SK-N-SH treated with all-trans-retinoic acid at 6 μM for 48 hours (cell line): ENCODE measurements at regions not wholly inside any gene's neighbourhood (a gene's known extent, or its start where the extent isn't known, plus 50 kb on each side); places are given as distances from the start of the nearest gene placed in this dataset.

Experiments used
- ATAC-seq: fragments of 200-7000 bp; cut with Tn5 transposase; 3 replicates; pipeline ENCODE4 v1.9.1; 2020; ENCODE audit warnings: mild to moderate bottlenecking, moderate library complexity
- BACH2 ChIP-seq: fragments of 250-450 bp; sonication (Bioruptor Pico); IDR thresholded peaks from 2 replicates; pipeline ENCODE4 v1.9.0; 2021; ENCODE audit warnings: mild to moderate bottlenecking, borderline replicate concordance
- CSDC2 ChIP-seq: fragments of 250-450 bp; sonication (Bioruptor Pico); IDR thresholded peaks from 2 replicates; pipeline ENCODE4 v1.5.0; 2020; ENCODE audit warnings: mild to moderate bottlenecking, moderate library complexity
- ESRRG ChIP-seq: fragments of 250-450 bp; sonication (Bioruptor Pico); IDR thresholded peaks from 2 replicates; pipeline ENCODE4 v1.6.1; 2021; ENCODE audit warnings: mild to moderate bottlenecking
- GLIS3 ChIP-seq: fragments of 250-450 bp; sonication (Bioruptor Pico); IDR thresholded peaks from 2 replicates; pipeline ENCODE4 v1.5.0; 2020; ENCODE audit warnings: mild to moderate bottlenecking, moderate library complexity
- ISL1 ChIP-seq: fragments of 250-450 bp; sonication (Bioruptor Pico); IDR thresholded peaks from 2 replicates; pipeline ENCODE4 v2.1.2; 2022; ENCODE audit warnings: mild to moderate bottlenecking, moderate library complexity
- PPARA ChIP-seq: fragments of 250-450 bp; sonication (Bioruptor Pico); IDR thresholded peaks from 2 replicates; pipeline ENCODE4 v1.5.0; 2020; ENCODE audit warnings: mild to moderate bottlenecking, borderline replicate concordance
- RARB ChIP-seq: fragments of 250-450 bp; sonication (Bioruptor Pico); IDR thresholded peaks from 2 replicates; pipeline ENCODE4 v1.8.0; 2021; ENCODE audit warnings: mild to moderate bottlenecking, moderate library complexity
- TCF4 ChIP-seq: fragments of 250-450 bp; sonication (Bioruptor Pico); IDR thresholded peaks from 2 replicates; pipeline ENCODE4 v1.8.0; 2021; ENCODE audit warnings: mild to moderate bottlenecking, moderate library complexity, borderline replicate concordance
- TOX ChIP-seq: fragments of 250-450 bp; sonication (Bioruptor Pico); IDR thresholded peaks from 2 replicates; pipeline ENCODE4 v1.8.0; 2021; ENCODE audit warnings: mild to moderate bottlenecking, moderate library complexity, borderline replicate concordance
- ZFP3 ChIP-seq: fragments of 250-450 bp; sonication (Bioruptor Pico); IDR thresholded peaks from 2 replicates; pipeline ENCODE4 v1.5.0; 2020; ENCODE audit warnings: mild to moderate bottlenecking, moderate library complexity
- ZNF565 ChIP-seq: fragments of 450-650 bp; formaldehyde crosslinking; conservative IDR thresholded peaks from 2 replicates; pipeline ENCODE4 v1.5.0; 2020; ENCODE audit warnings: low read depth, mild to moderate bottlenecking, moderate library complexity
- ZNF70 ChIP-seq: fragments of 450-650 bp; formaldehyde crosslinking; IDR thresholded peaks from 2 replicates; pipeline ENCODE4 v1.5.0; 2020; ENCODE audit warnings: mild to moderate bottlenecking, moderate library complexity
- TF ChIP-seq, protein P1 (sequence below): fragments of 250-450 bp; sonication (Bioruptor Pico); IDR thresholded peaks from 2 replicates; pipeline ENCODE4 v1.8.0; 2020; ENCODE audit warnings: mild to moderate bottlenecking, moderate library complexity, borderline replicate concordance
- TF ChIP-seq, protein P2 (sequence below): fragments of 250-450 bp; sonication (Bioruptor Pico); IDR thresholded peaks from 2 replicates; pipeline ENCODE4 v1.8.0; 2021; ENCODE audit warnings: low read depth, mild to moderate bottlenecking, moderate library complexity, borderline replicate concordance
- TF ChIP-seq, protein P3 (sequence below): fragments of 250-450 bp; sonication (Bioruptor Pico); IDR thresholded peaks from 2 replicates; pipeline ENCODE4 v1.5.0; 2020; ENCODE audit warnings: mild to moderate bottlenecking, moderate library complexity
- TF ChIP-seq, protein P4 (sequence below): fragments of 250-450 bp; sonication (Bioruptor Pico); IDR thresholded peaks from 2 replicates; pipeline ENCODE4 v1.5.1; 2020; ENCODE audit warnings: low read depth, mild to moderate bottlenecking, moderate library complexity

DNA sequence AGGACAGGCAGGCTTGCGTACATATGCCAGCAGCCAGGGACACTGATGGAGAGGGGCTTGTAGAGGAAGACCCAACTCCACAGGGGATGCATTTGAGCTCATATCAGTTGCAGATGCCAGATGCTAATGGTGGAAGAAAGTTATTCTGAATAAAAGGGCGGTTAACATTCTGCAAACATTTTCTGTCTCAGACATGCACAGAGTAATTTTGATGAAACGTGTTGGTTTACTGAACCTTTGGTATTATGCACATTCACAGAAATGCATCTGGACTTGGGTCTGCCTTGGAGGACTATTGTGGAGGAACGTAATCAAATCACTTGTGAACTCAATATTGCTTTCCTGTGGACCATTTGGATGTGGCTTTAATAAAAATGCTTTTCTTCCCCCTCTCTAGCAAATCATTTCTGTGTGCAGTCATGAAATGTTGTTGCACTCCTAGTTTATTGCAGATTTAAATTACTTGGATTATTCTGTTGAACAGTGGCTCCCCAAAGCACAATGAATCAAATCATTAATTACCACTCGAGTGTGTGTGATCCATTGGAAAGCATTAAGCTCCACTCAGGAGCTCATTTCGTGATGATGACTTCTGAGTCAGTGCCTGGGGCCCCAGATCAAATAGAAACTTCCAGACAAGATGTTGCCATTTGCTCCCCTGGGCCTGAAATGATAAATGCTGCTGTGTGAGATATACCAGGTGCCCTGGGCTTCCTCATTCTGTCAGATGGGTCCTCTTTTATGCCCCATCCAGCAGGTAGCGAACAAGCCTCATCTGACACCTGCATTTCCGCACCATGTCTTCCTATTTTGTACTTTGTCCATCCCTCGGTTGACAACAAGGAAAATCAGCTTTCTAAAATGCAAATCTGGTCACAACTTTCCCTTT, 697.0 kb upstream of the HS6ST1 start:
- no peak for ATAC-seq
- TF ChIP-seq TCF4 (CRISPR knock-in tag) (no peak), BACH2 (CRISPR knock-in tag) (no peak), TOX (CRISPR knock-in tag) (no peak), ZFP3 (CRISPR knock-in tag) (no peak), GLIS3 (CRISPR knock-in tag) (no peak), RARB (CRISPR knock-in tag) (no peak), ZNF70 (CRISPR knock-in tag) (no peak), ZNF565 (CRISPR knock-in tag) (no peak), ESRRG (CRISPR knock-in tag) (no peak), CSDC2 (CRISPR knock-in tag) (no peak), PPARA (CRISPR knock-in tag) (no peak), ISL1 (no peak)
- TF ChIP-seq, protein P1, sequence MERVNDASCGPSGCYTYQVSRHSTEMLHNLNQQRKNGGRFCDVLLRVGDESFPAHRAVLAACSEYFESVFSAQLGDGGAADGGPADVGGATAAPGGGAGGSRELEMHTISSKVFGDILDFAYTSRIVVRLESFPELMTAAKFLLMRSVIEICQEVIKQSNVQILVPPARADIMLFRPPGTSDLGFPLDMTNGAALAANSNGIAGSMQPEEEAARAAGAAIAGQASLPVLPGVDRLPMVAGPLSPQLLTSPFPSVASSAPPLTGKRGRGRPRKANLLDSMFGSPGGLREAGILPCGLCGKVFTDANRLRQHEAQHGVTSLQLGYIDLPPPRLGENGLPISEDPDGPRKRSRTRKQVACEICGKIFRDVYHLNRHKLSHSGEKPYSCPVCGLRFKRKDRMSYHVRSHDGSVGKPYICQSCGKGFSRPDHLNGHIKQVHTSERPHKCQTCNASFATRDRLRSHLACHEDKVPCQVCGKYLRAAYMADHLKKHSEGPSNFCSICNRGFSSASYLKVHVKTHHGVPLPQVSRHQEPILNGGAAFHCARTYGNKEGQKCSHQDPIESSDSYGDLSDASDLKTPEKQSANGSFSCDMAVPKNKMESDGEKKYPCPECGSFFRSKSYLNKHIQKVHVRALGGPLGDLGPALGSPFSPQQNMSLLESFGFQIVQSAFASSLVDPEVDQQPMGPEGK (CRISPR knock-in tag), result no peak
- TF ChIP-seq, protein P2, sequence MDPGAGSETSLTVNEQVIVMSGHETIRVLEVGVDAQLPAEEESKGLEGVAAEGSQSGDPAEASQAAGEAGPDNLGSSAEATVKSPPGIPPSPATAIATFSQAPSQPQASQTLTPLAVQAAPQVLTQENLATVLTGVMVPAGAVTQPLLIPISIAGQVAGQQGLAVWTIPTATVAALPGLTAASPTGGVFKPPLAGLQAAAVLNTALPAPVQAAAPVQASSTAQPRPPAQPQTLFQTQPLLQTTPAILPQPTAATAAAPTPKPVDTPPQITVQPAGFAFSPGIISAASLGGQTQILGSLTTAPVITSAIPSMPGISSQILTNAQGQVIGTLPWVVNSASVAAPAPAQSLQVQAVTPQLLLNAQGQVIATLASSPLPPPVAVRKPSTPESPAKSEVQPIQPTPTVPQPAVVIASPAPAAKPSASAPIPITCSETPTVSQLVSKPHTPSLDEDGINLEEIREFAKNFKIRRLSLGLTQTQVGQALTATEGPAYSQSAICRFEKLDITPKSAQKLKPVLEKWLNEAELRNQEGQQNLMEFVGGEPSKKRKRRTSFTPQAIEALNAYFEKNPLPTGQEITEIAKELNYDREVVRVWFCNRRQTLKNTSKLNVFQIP (CRISPR knock-in tag), result no peak
- TF ChIP-seq, protein P3, sequence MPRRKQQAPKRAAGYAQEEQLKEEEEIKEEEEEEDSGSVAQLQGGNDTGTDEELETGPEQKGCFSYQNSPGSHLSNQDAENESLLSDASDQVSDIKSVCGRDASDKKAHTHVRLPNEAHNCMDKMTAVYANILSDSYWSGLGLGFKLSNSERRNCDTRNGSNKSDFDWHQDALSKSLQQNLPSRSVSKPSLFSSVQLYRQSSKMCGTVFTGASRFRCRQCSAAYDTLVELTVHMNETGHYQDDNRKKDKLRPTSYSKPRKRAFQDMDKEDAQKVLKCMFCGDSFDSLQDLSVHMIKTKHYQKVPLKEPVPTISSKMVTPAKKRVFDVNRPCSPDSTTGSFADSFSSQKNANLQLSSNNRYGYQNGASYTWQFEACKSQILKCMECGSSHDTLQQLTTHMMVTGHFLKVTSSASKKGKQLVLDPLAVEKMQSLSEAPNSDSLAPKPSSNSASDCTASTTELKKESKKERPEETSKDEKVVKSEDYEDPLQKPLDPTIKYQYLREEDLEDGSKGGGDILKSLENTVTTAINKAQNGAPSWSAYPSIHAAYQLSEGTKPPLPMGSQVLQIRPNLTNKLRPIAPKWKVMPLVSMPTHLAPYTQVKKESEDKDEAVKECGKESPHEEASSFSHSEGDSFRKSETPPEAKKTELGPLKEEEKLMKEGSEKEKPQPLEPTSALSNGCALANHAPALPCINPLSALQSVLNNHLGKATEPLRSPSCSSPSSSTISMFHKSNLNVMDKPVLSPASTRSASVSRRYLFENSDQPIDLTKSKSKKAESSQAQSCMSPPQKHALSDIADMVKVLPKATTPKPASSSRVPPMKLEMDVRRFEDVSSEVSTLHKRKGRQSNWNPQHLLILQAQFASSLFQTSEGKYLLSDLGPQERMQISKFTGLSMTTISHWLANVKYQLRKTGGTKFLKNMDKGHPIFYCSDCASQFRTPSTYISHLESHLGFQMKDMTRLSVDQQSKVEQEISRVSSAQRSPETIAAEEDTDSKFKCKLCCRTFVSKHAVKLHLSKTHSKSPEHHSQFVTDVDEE (CRISPR knock-in tag), result no peak

DNA sequence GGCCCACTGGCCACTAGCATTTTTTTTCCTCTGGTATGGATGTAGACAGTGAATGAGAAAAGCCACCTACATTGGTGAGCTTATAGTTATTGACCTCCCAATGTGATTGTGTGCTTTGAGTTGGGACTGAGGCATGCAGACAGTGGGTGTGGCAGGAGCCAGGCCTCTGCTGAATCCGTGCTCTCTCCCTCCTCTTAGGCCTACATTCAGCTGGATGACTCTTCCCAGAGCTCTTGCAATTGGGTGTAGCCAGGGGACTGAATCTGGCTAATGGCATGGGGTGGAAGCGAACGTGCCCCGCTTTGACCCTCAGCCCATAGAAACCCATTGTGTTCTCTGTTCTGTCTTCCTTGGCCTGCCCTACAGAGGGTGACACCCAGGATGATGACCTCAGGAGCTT, 698.3 kb upstream of the HS6ST1 start:
- TF ChIP-seq BACH2 (CRISPR knock-in tag) (no peak), TCF4 (CRISPR knock-in tag) (no peak), ZNF70 (CRISPR knock-in tag) (no peak), ISL1 (no peak)
- TF ChIP-seq, protein P3 (CRISPR knock-in tag), result no peak
- TF ChIP-seq, protein P2 (CRISPR knock-in tag), result no peak
- TF ChIP-seq, protein P4, sequence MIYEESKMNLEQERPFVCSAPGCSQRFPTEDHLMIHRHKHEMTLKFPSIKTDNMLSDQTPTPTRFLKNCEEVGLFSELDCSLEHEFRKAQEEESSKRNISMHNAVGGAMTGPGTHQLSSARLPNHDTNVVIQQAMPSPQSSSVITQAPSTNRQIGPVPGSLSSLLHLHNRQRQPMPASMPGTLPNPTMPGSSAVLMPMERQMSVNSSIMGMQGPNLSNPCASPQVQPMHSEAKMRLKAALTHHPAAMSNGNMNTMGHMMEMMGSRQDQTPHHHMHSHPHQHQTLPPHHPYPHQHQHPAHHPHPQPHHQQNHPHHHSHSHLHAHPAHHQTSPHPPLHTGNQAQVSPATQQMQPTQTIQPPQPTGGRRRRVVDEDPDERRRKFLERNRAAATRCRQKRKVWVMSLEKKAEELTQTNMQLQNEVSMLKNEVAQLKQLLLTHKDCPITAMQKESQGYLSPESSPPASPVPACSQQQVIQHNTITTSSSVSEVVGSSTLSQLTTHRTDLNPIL, result no peak
- ATAC-seq, result no peak
